GM19023 (cell line): ENCODE measurements at regions not wholly inside any gene's neighbourhood (a gene's known extent, or its start where the extent isn't known, plus 50 kb on each side); places are given as distances from the start of the nearest gene placed in this dataset.

Experiments
- ATAC-seq: cut with Tn5 transposase; IDR thresholded peaks from one replicate; pipeline ENCODE4 v1.9.1; 2021; ENCODE audit warnings: mild to moderate bottlenecking, moderate library complexity; ENCODE audit not compliant: unreplicated experiment

DNA sequence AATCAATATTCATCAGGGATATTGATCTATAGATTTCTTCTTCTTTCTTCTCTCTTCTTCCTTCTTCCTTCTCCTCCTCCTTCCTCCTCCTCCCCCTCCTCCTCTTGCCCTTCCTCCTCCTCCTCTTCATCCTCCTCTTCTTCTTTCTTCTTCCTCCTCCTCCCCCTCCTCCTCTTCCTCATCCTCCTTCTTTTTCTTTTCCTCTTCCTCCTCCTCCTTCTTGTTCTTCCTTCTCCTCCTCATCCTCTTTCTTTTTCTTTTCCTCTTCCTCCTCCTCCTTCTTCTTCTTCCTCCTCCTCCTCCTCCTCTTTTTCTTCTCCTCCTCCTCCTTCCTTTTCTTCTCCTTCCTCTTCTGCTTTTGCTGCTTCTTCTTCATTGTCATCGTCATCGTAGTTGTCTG, 52.4 kb upstream of the SERINC1 start:
- ATAC-seq, result no peak

DNA sequence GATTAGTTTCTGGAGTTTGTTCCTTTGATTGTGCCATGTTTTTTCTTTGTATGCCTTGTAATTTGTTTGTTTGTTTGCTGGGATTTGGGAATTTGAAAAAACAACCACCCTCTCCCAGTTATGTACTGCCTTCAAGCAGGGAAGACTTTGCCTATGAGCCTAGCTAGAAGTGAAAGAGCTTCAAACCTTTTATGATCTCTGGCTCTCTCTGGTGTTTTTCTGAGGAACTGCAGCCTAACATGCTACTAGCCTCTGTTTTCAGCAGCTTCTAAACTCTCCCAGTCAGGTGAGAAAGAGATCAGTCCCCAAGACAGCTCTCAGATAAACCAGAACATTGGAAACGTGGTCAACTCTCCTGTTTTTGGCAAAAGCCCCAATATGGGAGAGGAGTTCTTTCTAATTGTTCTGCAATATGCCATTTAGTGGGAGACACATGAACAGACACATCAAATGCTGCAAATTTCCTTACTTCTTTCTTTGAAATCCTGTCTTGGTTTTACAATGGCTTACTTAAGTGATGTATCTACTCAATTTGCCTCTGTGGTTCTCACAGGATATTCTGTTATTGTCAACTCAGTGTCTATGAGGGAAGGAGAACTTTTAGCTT, 58.9 kb upstream of the SERINC1 start:
- peak; percentile 97 for ATAC-seq

GRCh38 chr6:122548281-122548680, 61.9 kb upstream of the PKIB start:
- ATAC-seq, result no peak

DNA sequence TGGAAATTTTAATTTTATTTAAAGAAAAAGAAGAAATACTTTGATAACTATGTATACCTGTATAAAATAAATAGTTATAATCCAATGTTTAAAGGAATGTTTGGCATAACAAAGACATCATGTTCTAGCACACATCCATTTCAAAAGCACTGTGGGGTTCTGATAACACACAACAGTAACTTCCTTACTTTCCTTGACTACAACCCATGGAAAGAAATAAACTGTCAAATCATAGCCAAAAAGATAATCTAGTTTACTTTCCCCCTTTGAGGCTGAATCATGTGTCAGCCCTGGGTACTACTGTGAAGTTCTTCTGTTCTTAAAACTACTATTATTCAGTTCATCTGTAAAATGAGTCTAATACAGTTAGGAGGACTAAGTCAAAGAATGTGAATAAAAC, 61.4 kb upstream of the PKIB start:
- no peak for ATAC-seq

DNA sequence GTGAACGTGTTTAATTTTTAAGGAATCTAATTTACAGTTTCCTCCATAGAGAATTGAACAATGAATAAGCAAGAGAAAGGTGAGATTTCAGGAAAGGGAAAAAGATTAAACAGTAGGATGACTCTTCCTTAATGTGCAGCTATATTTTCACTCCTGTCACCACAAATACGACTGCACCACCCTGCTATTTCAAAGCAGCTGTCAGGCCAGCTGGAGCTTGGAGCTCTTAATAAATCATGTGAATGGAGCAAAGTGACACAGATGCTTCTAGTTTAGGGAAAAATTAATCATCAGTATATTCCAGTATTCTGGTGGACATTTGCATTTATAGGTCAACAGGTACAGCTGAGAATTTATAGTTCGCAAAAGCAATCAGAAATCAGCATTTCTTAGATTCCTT, 56.5 kb upstream of the PKIB start:
- ATAC-seq, result no peak

- ATAC-seq, result no peak
Measured at GRCh38 chr6:122555561-122555960, 54.6 kb upstream of the PKIB start.

DNA sequence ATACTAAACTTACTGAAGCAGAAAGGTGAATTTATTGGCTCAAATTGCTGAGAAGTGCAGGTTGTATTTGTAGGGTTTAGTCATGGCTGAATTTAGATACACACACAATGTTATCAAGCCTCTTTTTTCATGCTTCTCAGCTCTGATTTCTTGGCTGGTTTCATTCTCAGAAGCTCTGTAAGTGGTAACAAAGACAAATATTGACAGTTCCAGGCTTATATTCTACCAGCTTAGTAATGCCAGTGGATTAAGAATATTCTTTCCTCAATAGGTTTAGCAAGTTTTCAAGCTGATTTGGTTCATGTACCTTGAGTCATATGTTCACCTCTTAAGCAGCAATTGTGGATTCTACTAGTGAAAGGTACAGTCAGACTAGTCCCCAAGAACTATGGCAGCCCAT, 52.1 kb upstream of the PKIB start:
- no peak for ATAC-seq
